BJ (cell line): ENCODE measurements at regions not wholly inside any gene's neighbourhood (a gene's known extent, or its start where the extent isn't known, plus 50 kb on each side); places are given as distances from the start of the nearest gene placed in this dataset.

Experiments used
- CTCF ChIA-PET: fragments of 350-600 bp; formaldehyde crosslinking; extraction: SDS; loops from one replicate; lab custom pipeline; 2021; ENCODE audit warnings: antibody characterized with exemption, inconsistent platforms; lab: Yijun Ruan, JAX
- POLR2A ChIA-PET: fragments of 300-600 bp; sonication (Branson Sonifier 250); formaldehyde crosslinking; extraction: SDS; loops from one replicate; lab custom pipeline; 2021; ENCODE audit warnings: antibody characterized with exemption; lab: Charles Lee
- DNase-seq: peaks from one replicate; pipeline ENCODE4 v3.0.0-alpha.2; 2011; ENCODE audit warnings: low read depth
- H3K27me3 ChIP-seq: 2 replicates; pipeline ENCODE4 v1.6.0; 2011; ENCODE audit warnings: low read length; ENCODE audit not compliant: control insufficient read depth, insufficient read depth
- H3K36me3 ChIP-seq: 2 replicates; pipeline ENCODE4 v1.5.1; 2011; ENCODE audit warnings: low read length; ENCODE audit not compliant: control insufficient read depth, insufficient read depth
- H3K4me3 ChIP-seq: 2 replicates; pipeline ENCODE4 v1.5.1; 2011; ENCODE audit warnings: low read depth, mild to moderate bottlenecking, control low read depth, low read length
- TF ChIP-seq, protein P1 (sequence below): IDR thresholded peaks from 2 replicates; pipeline ENCODE4 v1.5.1; 2011; ENCODE audit warnings: low read depth, mild to moderate bottlenecking, control low read depth, inconsistent platforms, low read length, moderate library complexity; ENCODE audit not compliant: insufficient read depth

GRCh38 chr9:82234160-82234943, 245.8 kb downstream of the SPATA31D1 start:
- TF ChIP-seq, protein P1, sequence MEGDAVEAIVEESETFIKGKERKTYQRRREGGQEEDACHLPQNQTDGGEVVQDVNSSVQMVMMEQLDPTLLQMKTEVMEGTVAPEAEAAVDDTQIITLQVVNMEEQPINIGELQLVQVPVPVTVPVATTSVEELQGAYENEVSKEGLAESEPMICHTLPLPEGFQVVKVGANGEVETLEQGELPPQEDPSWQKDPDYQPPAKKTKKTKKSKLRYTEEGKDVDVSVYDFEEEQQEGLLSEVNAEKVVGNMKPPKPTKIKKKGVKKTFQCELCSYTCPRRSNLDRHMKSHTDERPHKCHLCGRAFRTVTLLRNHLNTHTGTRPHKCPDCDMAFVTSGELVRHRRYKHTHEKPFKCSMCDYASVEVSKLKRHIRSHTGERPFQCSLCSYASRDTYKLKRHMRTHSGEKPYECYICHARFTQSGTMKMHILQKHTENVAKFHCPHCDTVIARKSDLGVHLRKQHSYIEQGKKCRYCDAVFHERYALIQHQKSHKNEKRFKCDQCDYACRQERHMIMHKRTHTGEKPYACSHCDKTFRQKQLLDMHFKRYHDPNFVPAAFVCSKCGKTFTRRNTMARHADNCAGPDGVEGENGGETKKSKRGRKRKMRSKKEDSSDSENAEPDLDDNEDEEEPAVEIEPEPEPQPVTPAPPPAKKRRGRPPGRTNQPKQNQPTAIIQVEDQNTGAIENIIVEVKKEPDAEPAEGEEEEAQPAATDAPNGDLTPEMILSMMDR: no peak
- POLR2A ChIA-PET: no interaction called here
- no peaks in the 10 kb centered on the region for H3K36me3 ChIP-seq
- no peaks in the 10 kb centered on the region for H3K27me3 ChIP-seq
- no peak for DNase-seq
- CTCF ChIA-PET: no interaction called here
- H3K4me3 ChIP-seq: no peak overlapping the region

DNA sequence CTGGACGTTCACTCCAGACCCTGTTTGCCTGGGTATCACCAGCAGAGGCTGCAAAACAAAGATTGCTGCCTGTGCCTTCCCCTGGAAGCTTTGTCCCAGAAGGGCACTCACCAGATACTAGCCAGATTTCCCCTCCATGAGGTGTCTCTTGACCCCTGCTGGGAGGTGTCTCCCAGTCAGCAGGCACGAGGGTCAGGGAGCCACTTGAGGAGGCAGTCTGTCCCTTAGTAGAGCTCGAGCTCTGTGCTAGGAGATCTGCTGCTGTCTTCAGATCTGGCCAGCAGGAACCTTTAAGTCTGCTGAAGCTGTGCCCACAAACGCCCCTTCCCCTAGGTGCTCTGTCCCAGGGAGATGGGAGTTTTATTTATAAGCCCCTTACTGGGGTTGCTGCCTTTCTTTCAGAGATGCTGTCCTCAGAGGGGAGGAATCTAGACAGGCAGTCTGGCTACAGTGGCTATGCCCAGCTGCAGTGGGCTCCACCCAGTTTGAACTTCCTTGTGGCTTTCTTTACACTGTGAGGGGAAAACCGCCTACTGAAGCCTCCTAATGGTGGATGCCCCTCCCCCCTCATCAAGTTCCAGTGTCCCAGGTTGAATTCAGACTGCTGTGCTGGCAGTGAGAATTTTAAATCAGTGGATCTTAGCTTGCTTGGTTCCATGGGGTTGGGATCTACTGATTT, 253.9 kb downstream of the SPATA31D1 start:
- no peak for DNase-seq
- POLR2A ChIA-PET: no interaction called here
- no peak overlapping the region for H3K4me3 ChIP-seq
- TF ChIP-seq, protein P1: no peak
- H3K27me3 ChIP-seq: no peaks in the 10 kb centered on the region
- CTCF ChIA-PET: interaction anchor here (0.7 kb wide), 1 partner anchor 364 kb away, joined by 3 read pairs; no protein-coding TSS in a partner anchor
- no peaks in the 10 kb centered on the region for H3K36me3 ChIP-seq

DNA sequence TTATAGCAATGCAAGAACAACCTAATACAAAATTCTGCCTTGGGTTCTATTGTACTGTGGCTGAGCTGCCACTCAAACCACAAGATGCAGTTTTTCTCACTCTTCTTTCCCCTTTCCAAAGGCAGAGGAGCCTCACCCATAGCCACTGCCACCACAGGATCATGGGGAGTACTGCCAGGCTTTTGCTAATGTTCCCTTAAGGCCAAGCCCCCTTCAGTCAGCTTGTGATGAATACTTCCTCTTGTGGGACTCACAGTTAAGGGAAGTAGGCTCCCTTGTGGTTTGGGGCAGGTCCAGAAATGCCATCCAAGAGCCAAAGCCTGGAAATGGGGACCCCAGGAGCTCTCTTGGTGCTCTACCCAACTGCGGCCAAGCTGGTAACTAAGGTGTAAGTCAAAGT, 258.7 kb downstream of the SPATA31D1 start:
- H3K36me3 ChIP-seq: no peaks in the 10 kb centered on the region
- DNase-seq: no peak
- no peaks in the 10 kb centered on the region for H3K27me3 ChIP-seq
- TF ChIP-seq, protein P1: no peak
- CTCF ChIA-PET: no interaction called here
- H3K4me3 ChIP-seq: no peak overlapping the region
- POLR2A ChIA-PET: no interaction called here

- Histone ChIP-seq H3K36me3 (no peaks in the 10 kb centered on the region), H3K27me3 (no peaks in the 10 kb centered on the region), H3K4me3 (no peak overlapping the region)
- ChIA-PET CTCF (no interaction called here), POLR2A (no interaction called here)
- TF ChIP-seq, protein P1: no peak
- DNase-seq: no peak
These were observed 263.5 kb downstream of the SPATA31D1 start for GRCh38 chr9:82252116-82252515.

DNA sequence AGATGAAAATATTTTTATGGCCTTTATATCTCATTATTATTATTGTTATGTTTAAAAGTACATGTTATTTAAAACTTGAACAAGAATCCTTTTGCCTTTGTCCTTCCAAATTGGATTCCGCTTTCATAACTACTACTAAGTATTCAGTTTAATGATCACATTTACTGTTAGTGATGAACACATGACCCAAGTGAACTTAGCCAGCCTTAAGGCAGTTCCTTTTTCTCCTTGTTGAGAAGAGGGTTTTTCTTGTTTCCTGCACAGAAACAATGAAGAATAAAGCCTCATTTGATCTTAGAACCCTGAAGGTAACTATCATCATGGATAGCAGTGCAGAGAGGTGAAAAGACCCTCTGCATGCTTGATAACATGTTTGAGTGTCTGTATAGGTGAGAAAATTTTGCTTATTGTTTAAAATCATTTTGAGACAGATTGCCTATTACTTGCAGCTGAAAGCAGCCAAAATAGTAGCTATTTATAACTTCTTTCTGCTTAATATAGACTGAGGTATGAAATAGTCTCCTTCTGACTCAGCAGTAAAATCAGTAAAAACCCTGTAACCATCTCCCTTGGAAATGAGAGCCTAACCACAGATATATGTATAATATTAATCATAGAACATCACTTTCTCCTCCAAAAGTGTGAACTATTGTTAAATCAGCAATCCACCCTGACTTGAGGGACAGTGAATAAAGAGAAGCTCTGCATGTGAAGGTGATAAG, 266.2 kb downstream of the SPATA31D1 start:
- Histone ChIP-seq H3K4me3 (no peak overlapping the region), H3K27me3 (no peaks in the 10 kb centered on the region), H3K36me3 (no peaks in the 10 kb centered on the region)
- ChIA-PET POLR2A (interaction anchor here (0.5 kb wide), 1 partner anchor 413 kb away, joined by 3 read pairs; no protein-coding TSS in a partner anchor), CTCF (interaction anchor here (1.4 kb wide), 1 partner anchor 29 kb away, joined by 3 read pairs; no protein-coding TSS in a partner anchor)
- TF ChIP-seq, protein P1: no peak
- DNase-seq: no peak
